Activated CD4-positive, alpha-beta T cell treated with anti-CD3 and anti-CD28 coated beads, Interleukin-2, amount 50 U/mL, for 1 hour (primary cell): ENCODE measurements at regions not wholly inside any gene's neighbourhood (a gene's known extent, or its start where the extent isn't known, plus 50 kb on each side); places are given as distances from the start of the nearest gene placed in this dataset.

ENCODE experiments used
- DNase-seq: peaks from one replicate; pipeline ENCODE4 v3.0.0-alpha.2; 2020

- no peak for DNase-seq
Measured at GRCh38 chr2:3099145-3099859, 278.3 kb downstream of the EIPR1 start.

- DNase-seq = no peak
Measured at GRCh38 chr2:3098231-3098630, 279.4 kb downstream of the EIPR1 start.

GRCh38 chr2:3097804-3098203, 279.8 kb downstream of the EIPR1 start:
- DNase-seq = no peak

- no peak for DNase-seq
Measured at GRCh38 chr2:3094999-3095958, 282.3 kb downstream of the EIPR1 start.

GRCh38 chr2:3094318-3094717, 283.3 kb downstream of the EIPR1 start:
- no peak for DNase-seq

GRCh38 chr2:3091696-3092095, 285.9 kb downstream of the EIPR1 start:
- no peak for DNase-seq

GRCh38 chr2:3082705-3083104, 294.9 kb downstream of the EIPR1 start:
- DNase-seq = no peak

- DNase-seq = no peak
Measured at GRCh38 chr2:3079959-3080948, 297.4 kb downstream of the EIPR1 start.

- DNase-seq = no peak
Measured at GRCh38 chr2:3079466-3079865, 298.2 kb downstream of the EIPR1 start.

- DNase-seq = no peak
Measured at GRCh38 chr2:3078684-3079083, 298.9 kb downstream of the EIPR1 start.

GRCh38 chr2:3076848-3077642, 300.6 kb downstream of the EIPR1 start:
- no peak for DNase-seq

GRCh38 chr2:3075991-3076340, 301.7 kb downstream of the EIPR1 start:
- DNase-seq = no peak

GRCh38 chr2:3075316-3075990, 302.2 kb downstream of the EIPR1 start:
- no peak for DNase-seq

GRCh38 chr2:3073704-3074103, 303.9 kb downstream of the EIPR1 start:
- DNase-seq = no peak

GRCh38 chr2:3073041-3073595, 304.5 kb downstream of the EIPR1 start:
- DNase-seq = no peak

- DNase-seq = no peak
Measured at GRCh38 chr2:3071685-3072263, 305.8 kb downstream of the EIPR1 start.

GRCh38 chr2:3066831-3067230, 310.8 kb downstream of the EIPR1 start:
- no peak for DNase-seq

GRCh38 chr2:3065928-3066327, 311.7 kb downstream of the EIPR1 start:
- no peak for DNase-seq

- no peak for DNase-seq
Measured at GRCh38 chr2:3062476-3063260, 314.9 kb downstream of the EIPR1 start.

GRCh38 chr2:3060049-3060448, 317.6 kb downstream of the EIPR1 start:
- DNase-seq = no peak
